HG02981 (cell line): ENCODE measurements at regions not wholly inside any gene's neighbourhood (a gene's known extent, or its start where the extent isn't known, plus 50 kb on each side); places are given as distances from the start of the nearest gene placed in this dataset.

Experiments
- ATAC-seq: cut with Tn5 transposase; IDR thresholded peaks from one replicate; pipeline ENCODE4 v1.9.1; 2021; ENCODE audit warnings: mild to moderate bottlenecking, moderate library complexity; ENCODE audit not compliant: unreplicated experiment

GRCh38 chr7:109996411-109996810 is 1094.5 kb upstream of the LRRN3 start:
- no peak for ATAC-seq

DNA sequence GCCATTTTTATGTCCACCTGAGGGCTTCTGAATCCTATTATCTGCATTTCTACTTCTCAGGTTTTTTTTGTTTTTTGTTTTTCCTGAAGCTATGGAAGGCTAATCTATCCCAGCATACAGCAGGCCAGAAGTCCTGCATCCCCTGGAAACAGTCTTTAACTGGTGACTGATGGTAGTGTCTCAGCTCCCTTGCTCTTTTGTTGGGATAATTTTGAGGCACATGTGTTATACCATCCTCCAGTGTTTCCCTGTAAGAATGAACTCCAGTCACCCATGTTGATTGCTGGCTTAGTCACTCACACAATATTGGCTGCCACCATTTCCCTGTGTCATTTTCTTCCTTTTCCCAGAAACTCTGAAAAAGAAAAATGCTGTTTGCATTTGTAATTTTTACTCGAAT is 1094.0 kb upstream of the LRRN3 start:
- no peak for ATAC-seq

DNA sequence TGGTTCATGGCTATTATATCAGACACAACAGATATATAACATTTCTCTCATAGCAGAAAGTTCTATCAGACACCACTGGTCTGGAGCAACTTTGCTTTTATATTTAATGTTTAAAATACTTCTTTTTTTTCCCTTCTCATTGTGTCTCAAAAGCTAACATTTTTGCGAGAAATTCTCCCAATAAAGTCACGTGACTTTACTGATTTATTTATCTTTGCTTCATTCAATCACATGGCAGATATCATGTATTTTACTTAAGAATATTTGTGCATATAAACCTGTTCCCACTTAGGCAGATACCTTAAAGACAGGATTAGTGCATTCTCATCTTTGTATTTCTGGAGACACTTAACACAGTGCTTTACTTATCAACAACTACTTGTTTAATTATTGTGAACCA is 1093.1 kb upstream of the LRRN3 start:
- ATAC-seq, result no peak

DNA sequence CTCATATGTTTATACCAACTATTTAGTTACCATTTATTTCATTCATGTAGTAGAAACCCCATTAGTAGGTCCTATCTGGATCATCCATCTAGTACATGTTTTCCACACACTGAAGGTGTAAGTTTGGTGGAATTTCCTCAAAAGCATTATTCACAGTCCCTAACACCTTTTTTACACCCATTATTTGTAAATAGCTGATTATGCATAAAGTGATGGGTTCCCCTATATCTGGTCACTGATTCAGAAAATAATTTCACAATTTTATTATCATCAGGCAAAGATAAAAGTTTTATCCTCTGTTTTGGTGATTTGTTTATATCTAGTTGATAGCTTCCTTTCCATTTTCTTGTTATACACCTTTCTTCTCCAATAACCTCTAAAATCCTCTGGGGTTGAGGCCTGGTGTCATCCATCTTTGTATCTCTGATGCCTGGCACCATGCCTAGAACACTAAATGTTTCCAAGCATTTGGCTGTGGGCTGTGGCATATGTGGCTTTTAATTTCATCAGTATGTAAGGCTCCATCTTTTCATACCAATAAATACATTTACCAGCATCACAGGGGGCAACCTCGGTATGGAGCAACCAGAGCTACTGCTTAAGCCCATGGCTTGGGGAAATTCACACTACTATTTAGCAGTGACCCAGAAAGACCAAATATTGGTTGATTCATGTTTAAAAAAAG is 1089.5 kb upstream of the LRRN3 start:
- ATAC-seq, result no peak

DNA sequence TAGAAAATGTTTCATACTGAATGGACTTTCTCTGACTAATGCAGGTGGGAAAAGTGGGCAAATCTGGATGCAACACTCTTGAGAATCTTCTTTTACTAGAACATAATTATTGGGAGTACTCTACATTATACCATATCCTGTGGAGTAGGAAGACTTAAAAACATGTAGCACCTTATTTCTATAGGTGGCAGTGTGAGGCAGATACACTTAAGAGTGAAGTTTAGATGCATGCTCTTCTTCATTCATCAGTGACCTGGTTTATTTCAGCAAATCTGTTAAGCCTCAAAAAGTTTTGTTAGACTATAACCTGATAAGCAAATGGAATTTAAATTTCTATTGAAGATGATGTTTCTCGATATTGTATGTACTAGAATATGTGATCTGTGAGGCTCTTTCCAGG is 1087.1 kb upstream of the LRRN3 start:
- ATAC-seq, result no peak

DNA sequence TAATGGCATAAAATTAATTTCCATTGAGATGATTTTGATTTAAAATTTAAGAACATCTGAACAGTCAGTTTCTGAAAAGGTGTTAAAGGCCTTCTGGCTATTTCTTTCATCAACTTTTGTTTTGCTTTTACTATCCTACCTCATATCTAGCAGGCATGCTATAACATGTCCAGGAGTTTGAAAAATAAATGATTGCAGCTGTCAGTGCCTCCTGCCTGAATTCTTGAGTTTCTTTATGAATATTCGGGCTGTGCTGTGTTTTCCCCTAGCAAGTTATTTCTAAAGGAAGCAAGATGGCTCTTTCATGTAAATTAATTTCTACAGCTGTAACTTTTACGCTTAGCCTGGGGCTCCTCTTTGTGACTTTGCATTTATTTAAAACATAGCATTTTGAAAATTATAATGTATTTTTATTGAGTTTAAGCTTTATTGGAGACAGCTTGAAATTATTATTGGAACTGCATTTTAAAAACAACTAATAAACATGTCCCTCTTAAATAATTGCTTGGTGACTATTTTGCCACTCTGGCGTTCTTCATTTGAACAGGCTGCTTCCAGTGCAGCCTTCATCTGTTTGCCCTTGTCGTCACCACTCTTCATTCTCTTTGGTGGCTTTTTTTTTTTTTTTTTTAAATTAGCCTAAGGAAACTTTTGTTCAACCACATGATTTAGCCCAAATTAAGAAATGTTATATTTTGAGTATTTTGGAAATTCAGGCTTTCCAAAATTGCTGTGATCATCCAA is 1083.4 kb upstream of the LRRN3 start:
- ATAC-seq, result no peak

DNA sequence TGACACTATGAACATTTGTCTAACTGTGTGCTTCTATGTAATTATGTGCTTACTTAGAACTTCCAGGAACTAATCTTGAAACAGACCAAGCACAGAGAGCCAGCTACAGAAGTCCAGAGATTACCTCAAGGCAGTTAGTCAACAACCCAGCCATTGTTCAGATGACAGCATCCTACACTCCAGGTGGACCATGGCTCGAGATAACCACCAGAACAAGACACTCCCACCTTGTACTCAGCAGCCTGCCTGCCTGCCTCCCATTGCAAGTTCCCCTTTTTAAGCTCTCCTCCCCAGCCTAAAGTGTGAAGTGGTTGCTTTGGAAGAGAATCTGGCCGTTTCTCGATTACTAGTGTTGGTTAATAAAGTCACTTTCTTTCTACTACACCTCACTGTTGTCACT is 1080.6 kb upstream of the LRRN3 start:
- no peak for ATAC-seq

GRCh38 chr7:110017405-110017804 is 1073.5 kb upstream of the LRRN3 start:
- no peak for ATAC-seq

GRCh38 chr7:110027385-110027784 is 1063.5 kb upstream of the LRRN3 start:
- ATAC-seq, result no peak

DNA sequence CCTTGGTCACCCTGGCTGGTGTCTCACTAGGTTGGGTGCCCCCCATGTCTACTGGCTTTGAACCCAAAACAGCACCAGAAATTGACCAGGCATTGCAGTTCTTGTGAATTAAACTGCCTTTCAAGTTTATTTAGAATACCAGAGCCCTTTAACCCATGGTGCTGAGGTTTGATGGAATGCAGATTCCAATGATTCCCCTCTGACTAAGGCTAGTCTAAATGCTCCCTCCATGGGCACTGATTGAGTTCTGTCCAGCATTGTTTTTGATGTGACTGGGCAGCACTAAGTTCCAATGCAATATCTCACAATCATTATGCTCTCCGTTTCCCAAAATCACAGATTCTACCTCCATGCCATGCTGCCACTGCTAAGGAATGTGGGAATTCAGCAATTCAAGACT is 1047.4 kb upstream of the LRRN3 start:
- ATAC-seq, result no peak

DNA sequence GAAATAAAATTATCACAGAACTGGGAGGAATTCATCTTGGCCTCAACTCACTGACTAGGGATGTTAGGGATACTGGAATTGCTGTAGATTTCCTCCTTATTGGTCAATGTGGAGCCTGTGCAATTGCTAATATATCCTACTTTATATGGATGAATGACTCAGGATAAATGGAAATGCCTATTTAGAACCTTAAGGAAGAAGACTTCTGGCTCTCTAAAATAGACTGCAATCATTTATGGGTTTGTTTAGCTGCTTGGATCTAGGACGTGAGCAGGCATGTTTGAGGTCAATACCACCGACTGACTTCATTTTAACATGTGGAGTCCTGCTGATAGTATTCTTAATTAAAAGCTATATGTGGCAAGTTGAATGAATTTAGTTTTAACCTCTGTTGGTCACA is 1040.1 kb upstream of the LRRN3 start:
- no peak for ATAC-seq

GRCh38 chr7:110051372-110051771 is 1039.6 kb upstream of the LRRN3 start:
- ATAC-seq, result no peak

GRCh38 chr7:110056331-110056730 is 1034.6 kb upstream of the LRRN3 start:
- no peak for ATAC-seq

- no peak for ATAC-seq
These were observed 1032.5 kb upstream of the LRRN3 start for GRCh38 chr7:110058401-110058800.

DNA sequence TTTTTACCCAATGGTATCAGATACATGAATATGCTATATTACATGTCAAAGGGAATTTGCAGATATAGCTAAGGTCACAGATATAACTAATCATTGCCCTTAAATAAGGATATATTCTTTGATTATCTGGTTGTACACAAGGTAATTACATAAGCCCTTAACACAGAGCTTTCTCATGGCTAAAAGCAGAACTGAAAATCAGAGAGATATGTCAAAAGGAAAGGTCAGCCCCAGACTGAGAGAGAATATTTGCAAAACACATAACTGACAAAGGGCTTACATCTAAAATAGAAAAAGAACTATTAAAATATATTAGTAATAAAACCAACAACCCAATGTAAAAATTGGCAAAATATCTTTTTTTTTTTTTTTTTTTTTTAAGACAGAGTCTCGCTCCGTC is 1029.5 kb upstream of the LRRN3 start:
- ATAC-seq, result no peak

GRCh38 chr7:110065121-110065520 is 1025.8 kb upstream of the LRRN3 start:
- ATAC-seq, result no peak

DNA sequence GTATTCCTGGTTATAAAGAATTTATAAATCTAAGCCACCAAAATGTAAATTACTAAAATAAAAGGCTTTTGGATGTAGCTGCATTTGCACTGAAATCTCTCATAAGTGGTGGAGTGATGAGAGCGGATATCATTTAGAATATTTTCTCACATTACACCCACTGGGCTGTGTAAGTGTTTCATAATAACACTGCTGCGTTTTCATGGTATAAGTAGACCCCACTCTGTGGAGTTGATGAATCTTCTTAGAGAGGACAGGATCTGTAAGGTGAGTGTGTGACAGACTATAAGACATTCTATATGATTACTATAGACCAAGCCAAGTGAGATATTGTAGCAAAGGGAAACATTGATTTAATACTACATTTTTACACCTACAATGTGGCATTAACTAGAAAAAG is 1024.1 kb upstream of the LRRN3 start:
- ATAC-seq, result no peak

DNA sequence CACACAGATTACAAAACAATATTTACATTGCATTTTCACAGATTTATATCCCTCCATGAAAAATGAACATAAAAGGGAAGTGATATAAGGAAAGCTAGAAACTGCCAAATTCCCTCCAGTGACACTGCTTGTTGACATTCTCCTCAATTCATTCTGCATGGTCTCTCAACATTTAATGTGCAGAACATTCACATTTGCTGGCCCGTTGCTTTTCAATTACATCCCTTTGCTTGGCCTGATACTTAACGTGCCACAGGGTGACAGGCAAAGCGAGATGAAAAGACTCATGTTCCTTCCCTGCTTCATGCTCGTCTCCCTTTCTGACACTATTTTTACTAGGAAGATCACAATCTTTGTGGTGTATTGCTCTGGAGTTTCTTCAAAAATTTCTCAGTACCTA is 1019.7 kb upstream of the LRRN3 start:
- no peak for ATAC-seq

GRCh38 chr7:110075450-110075849 is 1015.5 kb upstream of the LRRN3 start:
- no peak for ATAC-seq

- no peak for ATAC-seq
These were observed 1014.7 kb upstream of the LRRN3 start for GRCh38 chr7:110076194-110076593.

- no peak for ATAC-seq
These were observed 1006.6 kb upstream of the LRRN3 start for GRCh38 chr7:110084181-110084807.

- no peak for ATAC-seq
These were observed 1000.7 kb upstream of the LRRN3 start for GRCh38 chr7:110090110-110090820.
